GM06990 (cell line): ENCODE measurements at regions not wholly inside any gene's neighbourhood (a gene's known extent, or its start where the extent isn't known, plus 50 kb on each side); places are given as distances from the start of the nearest gene placed in this dataset.

Experiments used
- DNase-seq: peaks from one replicate; pipeline ENCODE4 v3.0.0-alpha.2; 2011; ENCODE audit not compliant: insufficient read length; ENCODE audit errors: extremely low read depth
- H3K27me3 ChIP-seq: replicated peaks from 2 replicates; pipeline ENCODE4 v1.6.0; 2011; ENCODE audit warnings: low read length; ENCODE audit not compliant: control insufficient read depth, insufficient read depth
- H3K36me3 ChIP-seq: 2 replicates; pipeline ENCODE4 v1.5.1; 2011; ENCODE audit warnings: low read length; ENCODE audit not compliant: control insufficient read depth, insufficient read depth
- H3K4me3 ChIP-seq: replicated peaks from 2 replicates; pipeline ENCODE4 v1.5.1; 2011; ENCODE audit warnings: low read depth, mild to moderate bottlenecking, control low read depth, low read length
- CTCF ChIP-seq: IDR thresholded peaks from 2 replicates; pipeline ENCODE4 v1.5.1; 2011; ENCODE audit warnings: low read length, control low read depth, mild to moderate bottlenecking, inconsistent platforms; ENCODE audit not compliant: insufficient read depth, poor library complexity, severe bottlenecking

- H3K36me3 ChIP-seq = no peaks in the 10 kb centered on the region
- H3K4me3 ChIP-seq = no peak overlapping the region
- DNase-seq = no peak
- no peaks in the 10 kb centered on the region for H3K27me3 ChIP-seq
- no peak for TF ChIP-seq CTCF
Measured at GRCh38 chr18:65423776-65424175, 327.0 kb upstream of the CDH7 start.

GRCh38 chr18:65422544-65423136 is 328.2 kb upstream of the CDH7 start:
- H3K36me3 ChIP-seq = no peaks in the 10 kb centered on the region
- H3K4me3 ChIP-seq = no peak overlapping the region
- DNase-seq = no peak
- H3K27me3 ChIP-seq = no peaks in the 10 kb centered on the region
- no peak for TF ChIP-seq CTCF

GRCh38 chr18:65415098-65415497 is 335.7 kb upstream of the CDH7 start:
- no peak for TF ChIP-seq CTCF
- Histone ChIP-seq H3K36me3 (no peaks in the 10 kb centered on the region), H3K4me3 (no peak overlapping the region), H3K27me3 (no peaks in the 10 kb centered on the region)
- no peak for DNase-seq

GRCh38 chr18:65414501-65414900 is 336.3 kb upstream of the CDH7 start:
- no peak for DNase-seq
- TF ChIP-seq CTCF = no peak
- Histone ChIP-seq H3K4me3 (no peak overlapping the region), H3K36me3 (no peaks in the 10 kb centered on the region), H3K27me3 (no peaks in the 10 kb centered on the region)

GRCh38 chr18:65411061-65411460 is 339.8 kb upstream of the CDH7 start:
- DNase-seq = no peak
- Histone ChIP-seq H3K27me3 (no peaks in the 10 kb centered on the region), H3K4me3 (no peak overlapping the region), H3K36me3 (no peaks in the 10 kb centered on the region)
- TF ChIP-seq CTCF = no peak

GRCh38 chr18:65409261-65409660 is 341.6 kb upstream of the CDH7 start:
- no peaks in the 10 kb centered on the region for H3K27me3 ChIP-seq
- DNase-seq = no peak
- no peak for TF ChIP-seq CTCF
- no peaks in the 10 kb centered on the region for H3K36me3 ChIP-seq
- H3K4me3 ChIP-seq = no peak overlapping the region
